A673 (cell line): ENCODE measurements at regions not wholly inside any gene's neighbourhood (a gene's known extent, or its start where the extent isn't known, plus 50 kb on each side); places are given as distances from the start of the nearest gene placed in this dataset.
"Not testable (repeated sequence)": the region's sequence is repeated elsewhere in the genome, so short reads cannot be mapped to it uniquely, and the experiment has no call there.

ENCODE experiments used
- CTCF ChIP-seq: fragments of 300-800, 200-600 bp; sonication (generic); conservative IDR thresholded peaks from 2 replicates; pipeline ENCODE4 v1.5.1; 2017; ENCODE audit warnings: low read depth, mild to moderate bottlenecking, antibody characterized with exemption, low read length, moderate library complexity, mixed read lengths
- EZH2 ChIP-seq: fragments of 200-600 bp; sonication (generic); IDR thresholded peaks from 2 replicates; pipeline ENCODE4 v1.6.1; 2017; ENCODE audit warnings: borderline replicate concordance, low read depth, mild to moderate bottlenecking, mixed read lengths, antibody characterized with exemption, low read length; ENCODE audit not compliant: poor library complexity, severe bottlenecking

- TF ChIP-seq CTCF, EZH2: not testable (repeated sequence)
Measured at GRCh38 chr11:110517381-110517780, 87.6 kb downstream of the FDX1 start.
